ENCODE measurements at regions not wholly inside any gene's neighbourhood (a gene's known extent, or its start where the extent isn't known, plus 50 kb on each side); places are given as distances from the start of the nearest gene placed in this dataset.

- H3K36me3 ChIP-seq = no peaks in the 10 kb centered on the region
- no peak overlapping the region for H3K27ac ChIP-seq
- 42 to 60% (median 48%) methylated on average over 10 of the region's 10 CpGs for WGBS, 5 donors
- H3K27me3 ChIP-seq (replicated peaks in 1 of 7) = peaks cover 0 to 37% (median 5%) of the 10 kb centered on the region in 7 donors
- no peaks in the 10 kb centered on the region for H3K4me1 ChIP-seq
- no peaks in the 10 kb centered on the region for H3K9me3 ChIP-seq
- H3K4me3 ChIP-seq = no peak overlapping the region
- no peak for TF ChIP-seq POLR2A (IDR thresholded peaks at IDR 0.05)
- no peak for TF ChIP-seq CTCF (IDR thresholded peaks at IDR 0.05 in 8 of 11, conservative IDR thresholded peaks at IDR 0.05 in 3 of 11)
- no peak for TF ChIP-seq POLR2AphosphoS5 (IDR thresholded peaks at IDR 0.05)
- no peak for DNase-seq
- intact Hi-C loops (cut with DNase I; ENCODE audit: low total_unique reads) = no loop called here
Observed at GRCh38 chr18:78722386-78722785, 257.2 kb upstream of the SALL3 start.

GRCh38 chr18:78722929-78723710 is 256.5 kb upstream of the SALL3 start:
- peak; percentile 39 for DNase-seq
- Histone ChIP-seq H3K4me3 (no peak overlapping the region), H3K27me3 (replicated peaks in 1 of 7) (peaks cover 0 to 37% (median 5%) of the 10 kb centered on the region in 7 donors), H3K4me1 (no peaks in the 10 kb centered on the region), H3K36me3 (no peaks in the 10 kb centered on the region), H3K27ac (no peak overlapping the region), H3K9me3 (no peaks in the 10 kb centered on the region)
- TF ChIP-seq CTCF (IDR thresholded peaks at IDR 0.05 in 8 of 11, conservative IDR thresholded peaks at IDR 0.05 in 3 of 11) (no peak), POLR2AphosphoS5 (IDR thresholded peaks at IDR 0.05) (no peak), POLR2A (IDR thresholded peaks at IDR 0.05) (no peak)
- WGBS, 5 donors = 60 to 73% (median 69%) methylated on average over 20 of the region's 20 CpGs
- intact Hi-C loops (cut with DNase I; ENCODE audit: low total_unique reads) = no loop called here

- no peak overlapping the region for H3K27ac ChIP-seq
- H3K9me3 ChIP-seq = no peaks in the 10 kb centered on the region
- no peaks in the 10 kb centered on the region for H3K4me1 ChIP-seq
- H3K36me3 ChIP-seq = no peaks in the 10 kb centered on the region
- H3K4me3 ChIP-seq = no peak overlapping the region
- DNase-seq = peak; percentile 12
- 72 to 82% (median 77%) methylated on average over 15 of the region's 15 CpGs for WGBS, 5 donors
- intact Hi-C loops (cut with DNase I; ENCODE audit: low total_unique reads) = no loop called here
- H3K27me3 ChIP-seq (replicated peaks in 1 of 7) = peaks cover 0 to 46% (median 5%) of the 10 kb centered on the region in 7 donors
- no peak for TF ChIP-seq POLR2AphosphoS5 (IDR thresholded peaks at IDR 0.05)
- no peak for TF ChIP-seq POLR2A (IDR thresholded peaks at IDR 0.05)
Observed at GRCh38 chr18:78724214-78724914, 255.3 kb upstream of the SALL3 start.

GRCh38 chr18:78725426-78725825 is 254.2 kb upstream of the SALL3 start:
- H3K36me3 ChIP-seq = no peaks in the 10 kb centered on the region
- TF ChIP-seq POLR2AphosphoS5 (IDR thresholded peaks at IDR 0.05) (no peak), CTCF (IDR thresholded peaks at IDR 0.05 in 8 of 11, conservative IDR thresholded peaks at IDR 0.05 in 3 of 11) (no peak), POLR2A (IDR thresholded peaks at IDR 0.05) (no peak)
- H3K4me3 ChIP-seq = no peak overlapping the region
- H3K27me3 ChIP-seq (replicated peaks in 1 of 7) = peaks cover 0 to 43% (median 5%) of the 10 kb centered on the region in 7 donors
- H3K27ac ChIP-seq = no peak overlapping the region
- no peaks in the 10 kb centered on the region for H3K4me1 ChIP-seq
- no peaks in the 10 kb centered on the region for H3K9me3 ChIP-seq
- peak; percentile 51 for DNase-seq
- intact Hi-C loops (cut with DNase I; ENCODE audit: low total_unique reads) = no loop called here
- 83 to 94% (median 90%) methylated on average over 10 of the region's 10 CpGs for WGBS, 5 donors

Measured in spleen (tissue), 11 donors.